WERI-Rb-1 (cell line): ENCODE measurements at regions not wholly inside any gene's neighbourhood (a gene's known extent, or its start where the extent isn't known, plus 50 kb on each side); places are given as distances from the start of the nearest gene placed in this dataset.

ENCODE experiments used
- DNase-seq: peaks from one replicate; pipeline ENCODE4 v3.0.0-alpha.2; 2020
- H3K27ac ChIP-seq: fragments of 250-450 bp; sonication (Bioruptor Pico); 2 replicates; pipeline ENCODE4 v1.5.1; 2020; ENCODE audit warnings: mild to moderate bottlenecking, moderate library complexity
- H3K27me3 ChIP-seq: fragments of 250-450 bp; sonication (Bioruptor Pico); 2 replicates; pipeline ENCODE4 v1.5.1; 2021; ENCODE audit warnings: mild to moderate bottlenecking, low read depth, moderate library complexity; ENCODE audit not compliant: insufficient read depth, severe bottlenecking
- H3K36me3 ChIP-seq: fragments of 250-450 bp; sonication (Bioruptor Pico); 2 replicates; pipeline ENCODE4 v1.5.1; 2020; ENCODE audit warnings: mild to moderate bottlenecking, moderate library complexity
- H3K4me3 ChIP-seq: 2 replicates; pipeline ENCODE4 v1.5.1; 2011; ENCODE audit warnings: low read depth, mild to moderate bottlenecking, control low read depth, low read length
- H3K9me3 ChIP-seq: fragments of 250-450 bp; sonication (Bioruptor Pico); 2 replicates; pipeline ENCODE4 v1.5.1; 2021; ENCODE audit warnings: mild to moderate bottlenecking, moderate library complexity; ENCODE audit not compliant: severe bottlenecking
- CTCF ChIP-seq: IDR thresholded peaks from 2 replicates; pipeline ENCODE4 v1.5.1; 2011; ENCODE audit warnings: low read depth, mild to moderate bottlenecking, control low read depth, inconsistent platforms, low read length

GRCh38 chr10:106173838-106174237, 990.7 kb downstream of the SORCS1 start:
- H3K27me3 ChIP-seq, result no peaks in the 10 kb centered on the region
- H3K9me3 ChIP-seq, result no peaks in the 10 kb centered on the region
- H3K36me3 ChIP-seq, result no peaks in the 10 kb centered on the region
- no peak overlapping the region for H3K4me3 ChIP-seq
- no peak for DNase-seq
- TF ChIP-seq CTCF, result no peak
- H3K27ac ChIP-seq, result no peak overlapping the region

GRCh38 chr10:106169241-106169640, 995.3 kb downstream of the SORCS1 start:
- no peak for DNase-seq
- Histone ChIP-seq H3K36me3 (no peaks in the 10 kb centered on the region), H3K27ac (no peak overlapping the region), H3K9me3 (no peaks in the 10 kb centered on the region), H3K27me3 (no peaks in the 10 kb centered on the region), H3K4me3 (no peak overlapping the region)
- no peak for TF ChIP-seq CTCF

- DNase-seq, result no peak
- no peaks in the 10 kb centered on the region for H3K36me3 ChIP-seq
- H3K27me3 ChIP-seq, result no peaks in the 10 kb centered on the region
- no peak overlapping the region for H3K4me3 ChIP-seq
- H3K9me3 ChIP-seq, result no peaks in the 10 kb centered on the region
- no peak overlapping the region for H3K27ac ChIP-seq
- no peak for TF ChIP-seq CTCF
Observed at GRCh38 chr10:106167946-106168345, 996.6 kb downstream of the SORCS1 start.

GRCh38 chr10:106158241-106158640, 1006.3 kb downstream of the SORCS1 start:
- Histone ChIP-seq H3K27ac (no peak overlapping the region), H3K36me3 (no peaks in the 10 kb centered on the region), H3K27me3 (no peaks in the 10 kb centered on the region), H3K4me3 (no peak overlapping the region), H3K9me3 (no peaks in the 10 kb centered on the region)
- no peak for TF ChIP-seq CTCF
- DNase-seq, result no peak

- H3K27ac ChIP-seq, result no peak overlapping the region
- H3K9me3 ChIP-seq, result no peaks in the 10 kb centered on the region
- no peak for TF ChIP-seq CTCF
- no peaks in the 10 kb centered on the region for H3K27me3 ChIP-seq
- no peak overlapping the region for H3K4me3 ChIP-seq
- H3K36me3 ChIP-seq, result no peaks in the 10 kb centered on the region
- DNase-seq, result no peak
Observed at GRCh38 chr10:106147021-106147420, 1017.5 kb downstream of the SORCS1 start.

- no peaks in the 10 kb centered on the region for H3K9me3 ChIP-seq
- no peak for DNase-seq
- TF ChIP-seq CTCF, result no peak
- no peak overlapping the region for H3K4me3 ChIP-seq
- H3K36me3 ChIP-seq, result no peaks in the 10 kb centered on the region
- H3K27me3 ChIP-seq, result no peaks in the 10 kb centered on the region
- H3K27ac ChIP-seq, result no peak overlapping the region
Observed at GRCh38 chr10:106139915-106140314, 1024.6 kb downstream of the SORCS1 start.
